Common myeloid progenitor, CD34-positive (primary cell): ENCODE measurements at regions not wholly inside any gene's neighbourhood (a gene's known extent, or its start where the extent isn't known, plus 50 kb on each side); places are given as distances from the start of the nearest gene placed in this dataset.

Experiments
- CTCF ChIA-PET: fragments of 350-600 bp; sonication (Branson Sonifier 250); formaldehyde crosslinking; loops from one replicate; lab custom pipeline; 2021; ENCODE audit warnings: antibody characterized with exemption; lab: Charles Lee
- POLR2A ChIA-PET: fragments of 350-600 bp; sonication (Branson Sonifier 250); formaldehyde crosslinking; loops from one replicate; lab custom pipeline; 2021; ENCODE audit warnings: antibody characterized with exemption; lab: Charles Lee
- DNase-seq, 3 donors: peaks; one replicate each; pipeline versions ENCODE4 v3.0.0 to v3.0.0-alpha.2; 2013
- H3K27ac ChIP-seq, 2 experiments: 1 replicate in 1 of 2; 2 replicates in 1 of 2; pipeline ENCODE4 v1.7.0; 2013; ENCODE audit warnings: inconsistent platforms in 2 of 2, low read length in 2 of 2, mild to moderate bottlenecking in 2 of 2, low read depth in 1 of 2, moderate library complexity in 1 of 2; ENCODE audit not compliant: severe bottlenecking in 2 of 2, insufficient read depth in 1 of 2, poor library complexity in 1 of 2
- H3K27me3 ChIP-seq, 5 experiments: replicated peaks in 2 of 5; 1 replicate in 3 of 5; 2 replicates in 2 of 5; pipeline versions ENCODE4 v1.6.1 to v1.7.0; 2013; ENCODE audit warnings: low read length in 4 of 5, mild to moderate bottlenecking in 2 of 5, moderate library complexity in 2 of 5, inconsistent platforms in 1 of 5; ENCODE audit not compliant: insufficient read depth in 5 of 5, control insufficient read depth in 4 of 5
- H3K36me3 ChIP-seq, 4 experiments: 1 replicate in 2 of 4; 2 replicates in 2 of 4; pipeline versions ENCODE4 v1.6.1 to v1.7.0; 2013; ENCODE audit warnings: low read length in 3 of 4, control low read depth in 1 of 4, mild to moderate bottlenecking in 1 of 4; ENCODE audit not compliant: control insufficient read depth in 4 of 4, insufficient read depth in 4 of 4
- H3K4me1 ChIP-seq, 4 experiments: 1 replicate in 3 of 4; 2 replicates in 1 of 4; pipeline versions ENCODE4 v1.6.1 to v1.7.1; 2013; ENCODE audit warnings: low read length in 3 of 4, mild to moderate bottlenecking in 3 of 4, control low read depth in 1 of 4, inconsistent platforms in 1 of 4, moderate library complexity in 1 of 4; ENCODE audit not compliant: control insufficient read depth in 4 of 4, insufficient read depth in 4 of 4; ENCODE audit errors: control extremely low read depth in 1 of 4
- H3K4me3 ChIP-seq, 7 experiments: 1 replicate in 4 of 7; 2 replicates in 3 of 7; pipeline versions ENCODE4 v1.5.1 to v1.7.0; 2013; ENCODE audit warnings: mild to moderate bottlenecking in 7 of 7, low read length in 6 of 7, moderate library complexity in 6 of 7, inconsistent platforms in 2 of 7, low read depth in 2 of 7, control low read depth in 1 of 7; ENCODE audit not compliant: insufficient read depth in 4 of 7, control insufficient read depth in 1 of 7; ENCODE audit errors: extremely low read depth in 1 of 7
- H3K9me3 ChIP-seq, 5 experiments: 1 replicate in 4 of 5; 2 replicates in 1 of 5; pipeline versions ENCODE4 v1.6.1 to v1.7.1; 2013; ENCODE audit warnings: low read length in 4 of 5, mild to moderate bottlenecking in 2 of 5, inconsistent platforms in 1 of 5, low read depth in 1 of 5, moderate library complexity in 1 of 5; ENCODE audit not compliant: control insufficient read depth in 4 of 5, insufficient read depth in 2 of 5; ENCODE audit errors: control extremely low read depth in 1 of 5
- WGBS: methylation state at CpG from one replicate; pipeline ENCODE4 v1.1.5; 2013; ENCODE audit not compliant: insufficient coverage; 5-methylcytosine and 5-hydroxymethylcytosine counted together

- H3K36me3 ChIP-seq = no peaks in the 10 kb centered on the region
- ChIA-PET CTCF (interaction anchor here (0.8 to 1.1 kb wide), 2 partner anchors 10 to 11 kb away, joined by 3 to 5 read pairs; no protein-coding TSS in a partner anchor), POLR2A (no interaction called here)
- no peak for DNase-seq
- peaks cover 0 to 6% (median 0%) of the 10 kb centered on the region in 4 experiments for H3K4me1 ChIP-seq
- no peaks in the 10 kb centered on the region for H3K27me3 ChIP-seq
- no peaks in the 10 kb centered on the region for H3K9me3 ChIP-seq
- no peak overlapping the region for H3K4me3 ChIP-seq
- no peak overlapping the region for H3K27ac ChIP-seq
Observed at GRCh38 chr4:89166971-89167475, 55.7 kb downstream of the TIGD2 start.

GRCh38 chr4:89171176-89171805, 60.0 kb downstream of the TIGD2 start:
- H3K4me1 ChIP-seq = peaks cover 0 to 7% (median 0%) of the 10 kb centered on the region in 4 experiments
- DNase-seq = no peak
- ChIA-PET POLR2A (no interaction called here), CTCF (interaction anchor here (1.0 to 1.8 kb wide), 2 partner anchors 9 to 10 kb away, joined by 3 to 4 read pairs; no protein-coding TSS in a partner anchor)
- no peak overlapping the region for H3K27ac ChIP-seq
- H3K9me3 ChIP-seq = no peaks in the 10 kb centered on the region
- no peak overlapping the region for H3K4me3 ChIP-seq
- no peaks in the 10 kb centered on the region for H3K27me3 ChIP-seq
- WGBS = 88% methylated on average over 1 of the region's 1 CpG
- H3K36me3 ChIP-seq = no peaks in the 10 kb centered on the region

GRCh38 chr4:89172865-89173264, 61.5 kb downstream of the TIGD2 start:
- no peak overlapping the region for H3K4me3 ChIP-seq
- ChIA-PET CTCF (no interaction called here), POLR2A (no interaction called here)
- H3K4me1 ChIP-seq = peaks cover 0 to 7% (median 0%) of the 10 kb centered on the region in 4 experiments
- DNase-seq = no peak
- H3K36me3 ChIP-seq = no peaks in the 10 kb centered on the region
- H3K27me3 ChIP-seq = no peaks in the 10 kb centered on the region
- H3K27ac ChIP-seq = no peak overlapping the region
- H3K9me3 ChIP-seq = no peaks in the 10 kb centered on the region
- 100% methylated on average over 2 of the region's 4 CpGs for WGBS

- Histone ChIP-seq H3K36me3 (no peaks in the 10 kb centered on the region), H3K4me3 (no peak overlapping the region), H3K27me3 (no peaks in the 10 kb centered on the region), H3K9me3 (no peaks in the 10 kb centered on the region), H3K4me1 (peaks cover 0 to 7% (median 0%) of the 10 kb centered on the region in 4 experiments), H3K27ac (no peak overlapping the region)
- POLR2A ChIA-PET = no interaction called here
- CTCF ChIA-PET = no interaction called here
- DNase-seq = no peak
- WGBS = 96% methylated on average over 9 of the region's 13 CpGs
Observed at GRCh38 chr4:89173336-89174090, 62.2 kb downstream of the TIGD2 start.

GRCh38 chr4:89174784-89175183, 63.5 kb downstream of the TIGD2 start:
- no peak overlapping the region for H3K27ac ChIP-seq
- ChIA-PET CTCF (no interaction called here), POLR2A (interaction anchor here (0.6 kb wide), 1 partner anchor 11 kb away, joined by 3 read pairs; no protein-coding TSS in a partner anchor)
- H3K36me3 ChIP-seq = no peaks in the 10 kb centered on the region
- no peak overlapping the region for H3K4me3 ChIP-seq
- no peak for DNase-seq
- H3K4me1 ChIP-seq = peaks cover 0 to 7% (median 0%) of the 10 kb centered on the region in 4 experiments
- 92% methylated on average over 6 of the region's 6 CpGs for WGBS
- H3K9me3 ChIP-seq = no peaks in the 10 kb centered on the region
- no peaks in the 10 kb centered on the region for H3K27me3 ChIP-seq

GRCh38 chr4:89175611-89176010, 64.3 kb downstream of the TIGD2 start:
- ChIA-PET CTCF (interaction anchor here (1.5 kb wide), 1 partner anchor 10 kb away, joined by 3 read pairs; no protein-coding TSS in a partner anchor), POLR2A (no interaction called here)
- H3K36me3 ChIP-seq = no peaks in the 10 kb centered on the region

GRCh38 chr4:89177807-89178206, 66.5 kb downstream of the TIGD2 start:
- no peaks in the 10 kb centered on the region for H3K4me1 ChIP-seq
- ChIA-PET POLR2A (no interaction called here), CTCF (interaction anchor here (1.8 kb wide), 1 partner anchor 12 kb away, joined by 5 read pairs; no protein-coding TSS in a partner anchor)
- H3K27me3 ChIP-seq = no peaks in the 10 kb centered on the region
- no peak overlapping the region for H3K4me3 ChIP-seq
- no peak overlapping the region for H3K27ac ChIP-seq
- DNase-seq = no peak
- H3K36me3 ChIP-seq = no peaks in the 10 kb centered on the region
- no peaks in the 10 kb centered on the region for H3K9me3 ChIP-seq
- no CpG with 5 or more reads among the region's 1 CpG for WGBS

More at GRCh38 chr4:89175611-89176010, 64.3 kb downstream of the TIGD2 start:
- Histone ChIP-seq H3K27ac (no peak overlapping the region), H3K4me3 (no peak overlapping the region), H3K4me1 (peaks cover 0 to 7% (median 0%) of the 10 kb centered on the region in 4 experiments), H3K9me3 (no peaks in the 10 kb centered on the region), H3K27me3 (no peaks in the 10 kb centered on the region)
- DNase-seq = no peak
